ENCODE measurements at regions not wholly inside any gene's neighbourhood (a gene's known extent, or its start where the extent isn't known, plus 50 kb on each side); places are given as distances from the start of the nearest gene placed in this dataset.

- TF ChIP-seq CTCF (IDR thresholded peaks at IDR 0.05) (no peak), POLR2A (IDR thresholded peaks at IDR 0.05) (no peak)
These were observed 113.1 kb upstream of the FNDC3A start for GRCh38 chr13:48862572-48862971.

All from uterus (tissue), 2 donors.